ENCODE measurements at regions not wholly inside any gene's neighbourhood (a gene's known extent, or its start where the extent isn't known, plus 50 kb on each side); places are given as distances from the start of the nearest gene placed in this dataset.
"Not testable (repeated sequence)": the region's sequence is repeated elsewhere in the genome, so short reads cannot be mapped to it uniquely, and the experiment has no call there.

DNA sequence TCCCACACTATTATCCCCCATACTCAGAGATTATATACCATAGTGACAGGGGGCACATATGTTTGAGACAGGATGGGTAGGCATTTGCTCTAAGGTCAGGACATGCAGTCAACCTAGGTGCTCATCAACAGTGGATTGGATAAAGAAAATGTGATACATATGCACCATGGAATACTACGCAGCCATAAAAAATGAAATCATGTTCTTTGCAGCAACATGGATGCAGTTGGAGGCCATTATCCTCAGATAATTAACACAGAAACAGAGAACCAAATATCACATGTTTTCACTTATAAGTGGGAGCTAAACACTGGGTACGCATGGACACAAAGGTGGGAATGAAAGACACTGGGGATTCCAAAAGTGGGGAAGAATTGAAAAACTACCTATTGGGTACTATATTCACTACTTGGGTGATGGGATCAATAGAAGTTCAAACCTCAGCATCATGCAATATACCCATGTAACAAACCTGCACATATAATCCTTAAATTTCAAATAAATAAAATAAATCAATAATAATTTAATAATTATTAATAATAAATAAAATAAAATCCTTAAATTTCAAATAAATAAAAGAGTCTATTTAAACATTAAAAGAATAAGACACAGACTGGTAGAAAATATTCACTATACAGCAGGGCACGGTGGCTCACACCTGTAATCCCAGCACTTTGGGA is 160.1 kb upstream of the CNOT2 start:
- no peak overlapping the region for H3K4me3 ChIP-seq (ENCODE audit: low read length)
- no peak for TF ChIP-seq CTCF (IDR thresholded peaks at IDR 0.05; ENCODE audit: insufficient read depth, low read depth, low read length, missing control alignments)
- no peak for DNase-seq (ENCODE audit: low read depth)

GRCh38 chr12:70083677-70084020 is 159.6 kb upstream of the CNOT2 start:
- no peak for DNase-seq (ENCODE audit: low read depth)
- H3K4me3 ChIP-seq (ENCODE audit: low read length), result no peak overlapping the region
- no peak for TF ChIP-seq CTCF (IDR thresholded peaks at IDR 0.05; ENCODE audit: insufficient read depth, low read depth, low read length, missing control alignments)

DNA sequence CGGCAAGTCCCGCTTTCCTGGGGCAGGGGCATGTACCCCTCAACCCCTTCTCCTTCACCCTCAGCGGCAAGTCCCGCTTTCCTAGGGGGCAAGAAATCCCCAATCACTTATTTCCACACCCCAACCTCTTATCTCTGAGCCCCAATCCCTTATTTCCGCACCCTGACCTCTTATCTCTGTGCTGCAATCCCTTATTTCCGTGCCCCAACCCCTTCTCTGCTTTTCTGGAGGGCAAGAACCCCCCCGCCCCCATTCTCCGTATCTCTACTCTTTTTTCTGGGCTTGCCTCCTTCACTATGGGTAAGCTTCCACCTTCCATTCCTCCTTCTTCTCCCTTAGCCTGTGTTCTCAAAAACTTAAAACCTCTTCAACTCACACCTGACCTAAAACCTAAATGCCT is 156.9 kb upstream of the CNOT2 start:
- not testable (repeated sequence) for DNase-seq (ENCODE audit: low read depth); H3K4me3 ChIP-seq (ENCODE audit: low read length)

DNA sequence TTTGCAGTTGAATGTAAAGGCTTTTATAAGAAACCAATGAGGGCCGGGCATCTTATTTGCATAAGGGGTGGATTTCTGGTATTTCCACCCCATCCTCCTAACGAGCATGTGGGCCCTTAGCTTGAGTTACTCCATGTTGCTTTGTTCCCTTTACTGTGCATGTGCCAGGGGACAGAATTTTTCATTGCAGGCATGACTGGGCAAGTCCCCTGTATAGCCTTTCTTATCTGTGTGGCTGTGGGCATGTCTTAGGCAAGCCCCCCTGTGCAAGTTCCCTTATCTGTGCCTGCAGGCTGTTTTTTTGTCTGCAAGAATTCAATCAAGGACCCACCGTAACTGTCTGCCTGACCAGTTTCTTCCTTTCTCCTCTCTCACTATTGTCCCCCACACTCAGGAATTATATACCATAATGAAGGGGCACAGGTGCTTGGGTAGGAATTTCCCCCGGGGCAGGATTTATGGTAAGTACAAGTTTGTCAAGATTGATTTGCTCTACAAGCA is 152.2 kb upstream of the CNOT2 start:
- DNase-seq (ENCODE audit: low read depth), result no peak
- TF ChIP-seq CTCF (IDR thresholded peaks at IDR 0.05; ENCODE audit: insufficient read depth, low read depth, low read length, missing control alignments), result no peak
- H3K4me3 ChIP-seq (ENCODE audit: low read length), result no peak overlapping the region

GRCh38 chr12:70094467-70094866 is 148.8 kb upstream of the CNOT2 start:
- no peak for TF ChIP-seq CTCF (IDR thresholded peaks at IDR 0.05; ENCODE audit: insufficient read depth, low read depth, low read length, missing control alignments)
- no peak overlapping the region for H3K4me3 ChIP-seq (ENCODE audit: low read length)
- DNase-seq (ENCODE audit: low read depth), result no peak

DNA sequence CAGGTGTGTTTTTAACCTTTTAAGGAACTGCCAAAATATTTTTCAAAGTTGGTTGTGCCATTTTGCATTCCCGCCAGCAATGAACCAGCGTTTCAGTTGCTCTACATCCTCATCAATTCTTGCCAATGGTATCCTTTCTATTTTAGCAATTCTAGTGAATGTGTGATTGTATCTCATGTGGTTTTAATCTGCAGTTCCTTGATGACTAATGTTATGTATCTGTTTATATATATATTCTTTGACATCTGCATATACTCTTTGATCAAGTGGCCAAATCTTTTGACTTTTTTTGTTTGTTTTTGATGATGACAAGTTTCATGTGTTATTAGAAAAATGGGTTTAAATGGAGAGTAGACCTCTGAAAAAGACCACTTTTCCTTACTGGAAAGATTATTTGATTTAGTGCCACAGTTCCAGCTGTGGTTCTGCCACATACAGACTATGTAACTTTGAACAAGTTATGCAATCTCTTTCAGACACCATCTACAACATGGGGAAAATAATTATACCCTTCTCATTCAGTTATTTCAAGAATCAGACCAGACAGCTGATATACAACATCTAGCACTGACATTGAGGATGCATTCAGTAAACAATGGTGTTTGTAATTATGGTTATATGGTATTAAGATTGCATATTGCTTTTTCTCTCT is 146.3 kb upstream of the CNOT2 start:
- TF ChIP-seq CTCF (IDR thresholded peaks at IDR 0.05; ENCODE audit: insufficient read depth, low read depth, low read length, missing control alignments), result no peak
- no peak for DNase-seq (ENCODE audit: low read depth)
- H3K4me3 ChIP-seq (ENCODE audit: low read length), result no peak overlapping the region

DNA sequence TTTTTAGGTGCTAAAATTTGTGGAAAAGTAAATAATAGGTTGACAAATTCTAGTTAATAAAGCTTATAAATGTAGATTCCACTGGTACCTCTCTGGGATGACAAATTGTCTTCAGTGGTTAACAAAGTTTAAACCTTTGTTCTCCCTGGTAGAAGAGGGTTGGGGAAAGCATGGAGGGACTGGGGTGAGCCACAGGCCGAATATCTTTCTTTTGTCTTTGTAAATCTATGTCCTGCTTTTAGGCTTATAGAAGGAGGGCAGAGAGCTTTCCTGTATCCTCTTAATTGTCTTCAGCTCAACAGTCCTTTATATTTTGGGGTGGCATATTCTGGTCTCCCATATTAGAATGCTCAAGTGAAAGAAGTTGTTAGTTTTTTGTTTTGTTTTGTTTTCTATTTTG is 142.2 kb upstream of the CNOT2 start:
- no peak for DNase-seq (ENCODE audit: low read depth)
- no peak overlapping the region for H3K4me3 ChIP-seq (ENCODE audit: low read length)
- no peak for TF ChIP-seq CTCF (IDR thresholded peaks at IDR 0.05; ENCODE audit: insufficient read depth, low read depth, low read length, missing control alignments)

Measured in epithelial cell of esophagus (primary cell).